ENCODE measurements at regions not wholly inside any gene's neighbourhood (a gene's known extent, or its start where the extent isn't known, plus 50 kb on each side); places are given as distances from the start of the nearest gene placed in this dataset.

- Histone ChIP-seq H4K20me1 (replicated peaks in 1 of 2; ENCODE audit: control insufficient read depth in 1 of 2, insufficient read depth in 2 of 2, low read length in 2 of 2) (no peaks in the 10 kb centered on the region), H3K4me2 (ENCODE audit: insufficient read depth in 1 of 2, low read depth in 2 of 2, low read length in 2 of 2) (no peak overlapping the region), H3K18ac (ENCODE audit: extremely low read depth, low read length) (no peak overlapping the region), H2BK12ac (ENCODE audit: low read depth, low read length) (no peak overlapping the region), H2BK20ac (ENCODE audit: low read length) (no peak overlapping the region), H3K36me3 (ENCODE audit: control insufficient read depth in 2 of 4, insufficient read depth in 4 of 4, low read length in 3 of 4) (no peaks in the 10 kb centered on the region), H2BK120ac (replicated peaks; ENCODE audit: low read depth, low read length) (no peak overlapping the region), H3K27me3 (replicated peaks in 1 of 4; ENCODE audit: control insufficient read depth in 3 of 4, extremely low read depth in 1 of 4, insufficient read depth in 3 of 4, low read length in 3 of 4) (no peaks in the 10 kb centered on the region), H4K8ac (ENCODE audit: extremely low read depth, insufficient read depth, low read length) (no peak overlapping the region), H2BK5ac (ENCODE audit: low read depth, low read length) (no peak overlapping the region), H3K9me3 (ENCODE audit: insufficient read depth in 2 of 2, low read depth in 1 of 2, low read length in 1 of 2) (no peaks in the 10 kb centered on the region), H2BK15ac (ENCODE audit: low read length) (no peak overlapping the region), H3K23me2 (ENCODE audit: low read depth, low read length) (peaks cover 2% of the 10 kb centered on the region; the same call in 1 of the 2 replicates), H2AFZ (ENCODE audit: low read length) (no peak overlapping the region), H3K4me1 (replicated peaks in 1 of 4; ENCODE audit: control insufficient read depth in 3 of 4, insufficient read depth in 4 of 4, low read length in 3 of 4) (no peaks in the 10 kb centered on the region), H3K79me2 (ENCODE audit: control insufficient read depth in 1 of 2, insufficient read depth in 2 of 2, low read length in 2 of 2) (no peaks in the 10 kb centered on the region), H3K27ac (ENCODE audit: low read depth, low read length) (no peak overlapping the region), H4K91ac (replicated peaks; ENCODE audit: insufficient read length, low read length) (no peak overlapping the region), H3K56ac (replicated peaks; ENCODE audit: insufficient read length, low read depth, low read length) (no peak overlapping the region), H3K14ac (ENCODE audit: insufficient read length) (no peak overlapping the region), H2AK5ac (ENCODE audit: low read depth, low read length) (no peak overlapping the region), H4K5ac (ENCODE audit: insufficient read length, low read depth, low read length) (no peak overlapping the region), H3K23ac (ENCODE audit: insufficient read length) (no peak overlapping the region), H3K9ac (replicated peaks in 1 of 4; ENCODE audit: extremely low read depth in 1 of 4, low read depth in 3 of 4, low read length in 3 of 4) (no peak overlapping the region; a peak in 1 of 7 replicates), H3K4me3 (ENCODE audit: extremely low read depth in 1 of 4, insufficient read depth in 2 of 4, low read depth in 3 of 4, low read length in 4 of 4) (no peak overlapping the region), H3K4ac (replicated peaks; ENCODE audit: insufficient read length, low read depth, low read length) (no peak overlapping the region), H3K79me1 (ENCODE audit: low read depth, low read length) (no peaks in the 10 kb centered on the region)
- FAIRE-seq (no peak), DNase-seq (ENCODE audit: low read depth in 1 of 2, low spot score in 2 of 2) (no peak)
- TF ChIP-seq KDM1A (IDR thresholded peaks at IDR 0.05; ENCODE audit: borderline replicate concordance, low read length) (peak; percentile 59; the same call in 1 of the 2 replicates), CHD2 (IDR thresholded peaks at IDR 0.05; ENCODE audit: low read length) (no peak)
- ChIA-PET POLR2A (ENCODE audit: partially characterized antibody) (no interaction called here), CTCF (ENCODE audit: partially characterized antibody) (no interaction called here)
- WGBS, 2 experiments (ENCODE audit: extremely low coverage in 1 of 2, insufficient coverage in 1 of 2, insufficient read length in 1 of 2, insufficient replicate concordance in 2 of 2, low coverage in 1 of 2, low lambda C conversion rate in 2 of 2, missing lambda C conversion rate in 1 of 2): 93% methylated on average over 9 of the region's 9 CpGs; no CpG with 5 or more reads in 1 of the 2 experiments
Measured at GRCh38 chrX:1874899-1875298, 260.0 kb downstream of the ASMT start.

Data from H1 (cell line).